ENCODE measurements at regions not wholly inside any gene's neighbourhood (a gene's known extent, or its start where the extent isn't known, plus 50 kb on each side); places are given as distances from the start of the nearest gene placed in this dataset.

GRCh38 chr3:168997488-168997887 lies 666.0 kb downstream of the MECOM start (continued):
- TF ChIP-seq HDAC1 (CRISPR knock-in tag; IDR thresholded peaks at IDR 0.05) (0 out of 2 replicates have a peak, but pooled peaks have one; percentile 19), SRSF1 (optimal IDR thresholded peaks at IDR 0.05; ENCODE audit: low read depth, low read length) (no peak), HMG20A (CRISPR knock-in tag; IDR thresholded peaks at IDR 0.05; ENCODE audit: borderline replicate concordance) (peak; percentile 30; the same call in 1 of the 2 replicates), MEIS2 (CRISPR knock-in tag; IDR thresholded peaks at IDR 0.05) (no peak), HNRNPH1 (optimal IDR thresholded peaks at IDR 0.05; ENCODE audit: low read depth, low read length) (no peak), FOXM1 (CRISPR knock-in tag; IDR thresholded peaks at IDR 0.05) (no peak), SOX13 (IDR thresholded peaks at IDR 0.05) (no peak), SOX13 (CRISPR knock-in tag; conservative IDR thresholded peaks at IDR 0.05 in 1 of 2, IDR thresholded peaks at IDR 0.05 in 1 of 2) (peak in 1 of 2 experiments; percentile 32; a peak in 1 of 4 replicates), ZBTB21 (CRISPR knock-in tag; IDR thresholded peaks at IDR 0.05) (no peak), FOXA3 (CRISPR knock-in tag; IDR thresholded peaks at IDR 0.05) (peak; percentile 54), SRSF4 (IDR thresholded peaks at IDR 0.05; ENCODE audit: low read depth, low read length, poor library complexity, severe bottlenecking) (no peak), PRPF4 (IDR thresholded peaks at IDR 0.05; ENCODE audit: low read depth, low read length, poor library complexity, severe bottlenecking) (no peak), MIXL1 (CRISPR knock-in tag; IDR thresholded peaks at IDR 0.05) (peak; percentile 59), RXRB (CRISPR knock-in tag; IDR thresholded peaks at IDR 0.05; ENCODE audit: borderline replicate concordance) (peak; percentile 91), SOX5 (CRISPR knock-in tag; IDR thresholded peaks at IDR 0.05; ENCODE audit: borderline replicate concordance) (peak; percentile 18; the same call in 1 of the 2 replicates), EP300 (IDR thresholded peaks at IDR 0.05; ENCODE audit: low read depth in 2 of 2, low read length in 2 of 2) (peak in 1 of 2 experiments; percentile 57; a peak in 2 of 4 replicates), EP300 (CRISPR knock-in tag; IDR thresholded peaks at IDR 0.05; ENCODE audit: borderline replicate concordance) (no peak), ZNF549 (CRISPR knock-in tag; IDR thresholded peaks at IDR 0.05) (no peak), ONECUT2 (CRISPR knock-in tag; IDR thresholded peaks at IDR 0.05) (peak; percentile 30; the same call in 1 of the 2 replicates), SOX6 (IDR thresholded peaks at IDR 0.05) (no peak), SOX6 (CRISPR knock-in tag; IDR thresholded peaks at IDR 0.05) (peak; percentile 58), SMAD3 (CRISPR knock-in tag; IDR thresholded peaks at IDR 0.05) (no peak), MED1 (CRISPR knock-in tag; IDR thresholded peaks at IDR 0.05) (peak; percentile 33), EZH2 (conservative IDR thresholded peaks at IDR 0.05; ENCODE audit: low read depth, low read length) (no peak), RARA (CRISPR knock-in tag; IDR thresholded peaks at IDR 0.05) (peak; percentile 81), ZNF576 (CRISPR knock-in tag; IDR thresholded peaks at IDR 0.05) (no peak), TCF12 (IDR thresholded peaks at IDR 0.05) (no peak), TCF12 (CRISPR knock-in tag; IDR thresholded peaks at IDR 0.05) (no peak), ZNF20 (CRISPR knock-in tag; IDR thresholded peaks at IDR 0.05) (no peak), CENPX (CRISPR knock-in tag; IDR thresholded peaks at IDR 0.05) (no peak)
- TF ChIP-seq, protein P1, sequence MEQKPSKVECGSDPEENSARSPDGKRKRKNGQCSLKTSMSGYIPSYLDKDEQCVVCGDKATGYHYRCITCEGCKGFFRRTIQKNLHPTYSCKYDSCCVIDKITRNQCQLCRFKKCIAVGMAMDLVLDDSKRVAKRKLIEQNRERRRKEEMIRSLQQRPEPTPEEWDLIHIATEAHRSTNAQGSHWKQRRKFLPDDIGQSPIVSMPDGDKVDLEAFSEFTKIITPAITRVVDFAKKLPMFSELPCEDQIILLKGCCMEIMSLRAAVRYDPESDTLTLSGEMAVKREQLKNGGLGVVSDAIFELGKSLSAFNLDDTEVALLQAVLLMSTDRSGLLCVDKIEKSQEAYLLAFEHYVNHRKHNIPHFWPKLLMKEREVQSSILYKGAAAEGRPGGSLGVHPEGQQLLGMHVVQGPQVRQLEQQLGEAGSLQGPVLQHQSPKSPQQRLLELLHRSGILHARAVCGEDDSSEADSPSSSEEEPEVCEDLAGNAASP (CRISPR knock-in tag; IDR thresholded peaks at IDR 0.05; ENCODE audit: borderline replicate concordance), result peak; percentile 92
- TF ChIP-seq, protein P2, sequence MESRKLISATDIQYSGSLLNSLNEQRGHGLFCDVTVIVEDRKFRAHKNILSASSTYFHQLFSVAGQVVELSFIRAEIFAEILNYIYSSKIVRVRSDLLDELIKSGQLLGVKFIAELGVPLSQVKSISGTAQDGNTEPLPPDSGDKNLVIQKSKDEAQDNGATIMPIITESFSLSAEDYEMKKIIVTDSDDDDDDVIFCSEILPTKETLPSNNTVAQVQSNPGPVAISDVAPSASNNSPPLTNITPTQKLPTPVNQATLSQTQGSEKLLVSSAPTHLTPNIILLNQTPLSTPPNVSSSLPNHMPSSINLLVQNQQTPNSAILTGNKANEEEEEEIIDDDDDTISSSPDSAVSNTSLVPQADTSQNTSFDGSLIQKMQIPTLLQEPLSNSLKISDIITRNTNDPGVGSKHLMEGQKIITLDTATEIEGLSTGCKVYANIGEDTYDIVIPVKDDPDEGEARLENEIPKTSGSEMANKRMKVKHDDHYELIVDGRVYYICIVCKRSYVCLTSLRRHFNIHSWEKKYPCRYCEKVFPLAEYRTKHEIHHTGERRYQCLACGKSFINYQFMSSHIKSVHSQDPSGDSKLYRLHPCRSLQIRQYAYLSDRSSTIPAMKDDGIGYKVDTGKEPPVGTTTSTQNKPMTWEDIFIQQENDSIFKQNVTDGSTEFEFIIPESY (CRISPR knock-in tag; IDR thresholded peaks at IDR 0.05), result no peak
